CD14-positive monocyte (primary cell): ENCODE measurements at regions not wholly inside any gene's neighbourhood (a gene's known extent, or its start where the extent isn't known, plus 50 kb on each side); places are given as distances from the start of the nearest gene placed in this dataset.

Experiments
- DNase-seq, 3 donors: peaks; one replicate each; pipeline ENCODE4 v3.0.0-alpha.2; 2011 to 2022
- H2AFZ ChIP-seq: 2 replicates; pipeline ENCODE4 v1.6.0; 2012; ENCODE audit warnings: mild to moderate bottlenecking, low read depth, low read length, inconsistent platforms; ENCODE audit not compliant: insufficient read depth, poor library complexity, severe bottlenecking
- H3K27ac ChIP-seq, 2 donors: 1 replicate in 1 of 2; 2 replicates in 1 of 2; pipeline ENCODE4 v1.5.1; 2012 to 2013; ENCODE audit warnings: low read length in 2 of 2, control low read depth in 1 of 2, inconsistent platforms in 1 of 2, low read depth in 1 of 2, mild to moderate bottlenecking in 1 of 2
- H3K27me3 ChIP-seq, 2 donors: one replicate each; pipeline versions ENCODE4 v1.6.0 to v1.6.1; 2011 to 2013; ENCODE audit warnings: low read length in 2 of 2; ENCODE audit not compliant: control insufficient read depth in 2 of 2, insufficient read depth in 2 of 2
- H3K36me3 ChIP-seq, 2 donors: replicated peaks in 1 of 2; 1 replicate in 1 of 2; 2 replicates in 1 of 2; pipeline versions ENCODE4 v1.5.1 to v1.6.1; 2012 to 2013; ENCODE audit warnings: low read length in 2 of 2, control low read depth in 1 of 2, inconsistent platforms in 1 of 2, mild to moderate bottlenecking in 1 of 2; ENCODE audit not compliant: insufficient read depth in 2 of 2, control insufficient read depth in 1 of 2
- H3K4me1 ChIP-seq, 2 donors: 1 replicate in 1 of 2; 2 replicates in 1 of 2; pipeline versions ENCODE4 v1.5.1 to v1.6.1; 2012 to 2013; ENCODE audit warnings: low read length in 2 of 2, control low read depth in 1 of 2, inconsistent platforms in 1 of 2, mild to moderate bottlenecking in 1 of 2, moderate library complexity in 1 of 2; ENCODE audit not compliant: insufficient read depth in 2 of 2, control insufficient read depth in 1 of 2
- H3K4me2 ChIP-seq: replicated peaks from 2 replicates; pipeline ENCODE3; 2012; ENCODE audit warnings: low read length, moderate library complexity, mild to moderate bottlenecking; ENCODE audit not compliant: poor library complexity, severe bottlenecking; ENCODE audit errors: extremely low read depth
- H3K4me3 ChIP-seq, 3 experiments: fragments of 200-600 bp in 1 of 3; sonication (generic) in 1 of 3; replicated peaks in 1 of 3; 1 replicate in 2 of 3; 2 replicates in 1 of 3; pipeline ENCODE4 v1.5.1; 2011 to 2013; ENCODE audit warnings: low read length in 3 of 3, mild to moderate bottlenecking in 3 of 3, control low read depth in 2 of 3, low read depth in 2 of 3, inconsistent platforms in 1 of 3, moderate library complexity in 1 of 3
- H3K79me2 ChIP-seq: 2 replicates; pipeline ENCODE4 v1.6.0; 2012; ENCODE audit warnings: mild to moderate bottlenecking, control low read depth, inconsistent platforms, low read length, moderate library complexity; ENCODE audit not compliant: insufficient read depth
- H3K9ac ChIP-seq: 2 replicates; pipeline ENCODE4 v1.6.0; 2017; ENCODE audit warnings: low read length, mild to moderate bottlenecking; ENCODE audit not compliant: insufficient read depth, poor library complexity, severe bottlenecking
- H3K9me3 ChIP-seq, 2 donors: replicated peaks in 1 of 2; 1 replicate in 1 of 2; 2 replicates in 1 of 2; pipeline versions ENCODE4 v1.5.1 to v1.6.1; 2012 to 2013; ENCODE audit warnings: low read length in 2 of 2, control low read depth in 1 of 2; ENCODE audit not compliant: control insufficient read depth in 1 of 2, insufficient read depth in 1 of 2
- H4K20me1 ChIP-seq: 2 replicates; pipeline ENCODE4 v1.6.0; 2012; ENCODE audit warnings: mild to moderate bottlenecking, low read length, control low read depth, moderate library complexity; ENCODE audit not compliant: insufficient read depth
- H3K27ac Mint-ChIP-seq, 7 donors: one replicate each; pipeline ENCODE4 v1.8.0; 2020; ENCODE audit warnings: mild to moderate bottlenecking in 7 of 7, mixed read lengths in 7 of 7, moderate library complexity in 6 of 7, inconsistent platforms in 2 of 7
- H3K27me3 Mint-ChIP-seq, 3 donors: one replicate each; pipeline ENCODE4 v1.8.0; 2021 to 2022; ENCODE audit warnings: low read depth in 3 of 3, mild to moderate bottlenecking in 3 of 3, mixed read lengths in 3 of 3, moderate library complexity in 3 of 3, inconsistent platforms in 1 of 3
- H3K36me3 Mint-ChIP-seq, 2 donors: one replicate each; pipeline ENCODE4 v1.8.0; 2020; ENCODE audit warnings: mixed read lengths in 2 of 2, inconsistent platforms in 1 of 2, mild to moderate bottlenecking in 1 of 2
- H3K4me1 Mint-ChIP-seq: one replicate; pipeline ENCODE4 v1.8.0; 2020; ENCODE audit warnings: mild to moderate bottlenecking, mixed read lengths
- H3K4me3 Mint-ChIP-seq, 2 donors: one replicate each; pipeline ENCODE4 v1.8.0; 2020; ENCODE audit warnings: mild to moderate bottlenecking in 2 of 2, mixed read lengths in 2 of 2, moderate library complexity in 1 of 2
- H3K9me3 Mint-ChIP-seq, 7 donors: one replicate each; pipeline ENCODE4 v1.8.0; 2020 to 2022; ENCODE audit warnings: mixed read lengths in 7 of 7, mild to moderate bottlenecking in 6 of 7, moderate library complexity in 6 of 7, inconsistent platforms in 2 of 7
- CTCF ChIP-seq: fragments of 200-600 bp; IDR thresholded peaks from one replicate; pipeline ENCODE4 v1.8.0; 2022; ENCODE audit warnings: antibody characterized with exemption, mild to moderate bottlenecking
- WGBS: methylation state at CpG from one replicate; pipeline ENCODE4 v1.1.5; 2013; ENCODE audit warnings: missing lambda C conversion rate; ENCODE audit not compliant: insufficient coverage; 5-methylcytosine and 5-hydroxymethylcytosine counted together
- intact Hi-C, 2 donors: fragments of 100-400 bp; cut with micrococcal nuclease; formaldehyde crosslinking; loops; one replicate each; pipeline versions ENCODE4 v1.15.0 to v1.15.1; 2023

- WGBS = no CpG with 5 or more reads among the region's 1 CpG
- no peak for TF ChIP-seq CTCF
- no peak overlapping the region for H3K9ac ChIP-seq
- Mint-ChIP-seq H3K4me3 (no peak overlapping the region), H3K4me1 (peaks cover 27% of the 10 kb centered on the region), H3K27me3 (no peaks in the 10 kb centered on the region), H3K27ac (no peak overlapping the region), H3K36me3 (no peaks in the 10 kb centered on the region), H3K9me3 (peaks cover 0 to 10% (median 4%) of the 10 kb centered on the region in 7 donors)
- no peaks in the 10 kb centered on the region for H3K9me3 ChIP-seq
- peaks cover 12 to 13% of the 10 kb centered on the region in 2 donors for H3K4me1 ChIP-seq
- intact Hi-C loops = no loop called here
- H3K27me3 ChIP-seq = no peaks in the 10 kb centered on the region
- no peaks in the 10 kb centered on the region for H3K79me2 ChIP-seq
- H3K27ac ChIP-seq = no peak overlapping the region
- H3K4me2 ChIP-seq = no peak overlapping the region
- H3K36me3 ChIP-seq = no peaks in the 10 kb centered on the region
- no peaks in the 10 kb centered on the region for H4K20me1 ChIP-seq
- DNase-seq = no peak
- no peak overlapping the region for H3K4me3 ChIP-seq
- no peak overlapping the region for H2AFZ ChIP-seq
These were observed 540.5 kb upstream of the NOX3 start for GRCh38 chr6:155996151-155996550.

GRCh38 chr6:155995281-155995680, 539.6 kb upstream of the NOX3 start:
- intact Hi-C loops = no loop called here

More at GRCh38 chr6:155995281-155995680, 539.6 kb upstream of the NOX3 start:
- Histone ChIP-seq H3K4me3 (no peak overlapping the region), H3K79me2 (no peaks in the 10 kb centered on the region), H3K9me3 (no peaks in the 10 kb centered on the region), H3K27ac (no peak overlapping the region), H3K4me2 (no peak overlapping the region), H2AFZ (no peak overlapping the region), H4K20me1 (no peaks in the 10 kb centered on the region), H3K9ac (no peak overlapping the region), H3K4me1 (peaks cover 12 to 13% of the 10 kb centered on the region in 2 donors), H3K27me3 (no peaks in the 10 kb centered on the region), H3K36me3 (no peaks in the 10 kb centered on the region)
- DNase-seq = no peak
- Mint-ChIP-seq H3K4me1 (peaks cover 27% of the 10 kb centered on the region), H3K36me3 (no peaks in the 10 kb centered on the region), H3K4me3 (no peak overlapping the region), H3K27me3 (no peaks in the 10 kb centered on the region), H3K27ac (no peak overlapping the region), H3K9me3 (peaks cover 0 to 8% (median 4%) of the 10 kb centered on the region in 7 donors)
- WGBS = no CpG with 5 or more reads among the region's 4 CpGs
- no peak for TF ChIP-seq CTCF
